K562 (cell line): ENCODE measurements at regions not wholly inside any gene's neighbourhood (a gene's known extent, or its start where the extent isn't known, plus 50 kb on each side); places are given as distances from the start of the nearest gene placed in this dataset.

Experiments
- ATAC-seq: fragments of 200-7000 bp; cut with Tn5 transposase; 3 replicates; pipeline ENCODE4 v1.9.1; 2020; ENCODE audit warnings: moderate library complexity
- BruUV-seq: library from RNA; stranded (reverse); fragments of 400-500 nt; replicated peaks from 2 replicates; lab custom pipeline; 2021; lab: Mats Ljungman, UMichigan
- CTCF ChIA-PET: fragments of 300-600 bp; formaldehyde crosslinking; extraction: SDS; loops from one replicate; lab custom pipeline; 2021; ENCODE audit warnings: low intra/inter-chr PET ratio; lab: Yijun Ruan, JAX
- POLR2A ChIA-PET: fragments of 300-600, 350-650 bp; sonication (Branson Sonifier 250); formaldehyde crosslinking; extraction: SDS; loops from one replicate; lab custom pipeline; 2021; ENCODE audit warnings: antibody characterized with exemption, inconsistent platforms; lab: Yijun Ruan, JAX
- DNase-seq, 4 experiments: peaks; one replicate each; pipeline versions ENCODE4 v3.0.0 to v3.0.0-alpha.2; 2011 to 2018; ENCODE audit warnings: low spot score in 3 of 4, mixed read lengths in 3 of 4; ENCODE audit errors: extremely low read depth in 1 of 4
- FAIRE-seq: peaks from 2 replicates; lab custom pipeline; 2011; peaks lifted over from hg19 to GRCh38; lab: Jason Lieb, UNC
- H2AFZ ChIP-seq: 2 replicates; pipeline ENCODE4 v1.6.0; 2011; ENCODE audit warnings: low read depth, low read length, control low read depth, inconsistent platforms
- H3K27ac ChIP-seq: fragments of 200-600 bp; 3 replicates; pipeline ENCODE4 v1.8.0; 2011; ENCODE audit warnings: low read depth, mild to moderate bottlenecking, control low read depth, inconsistent platforms, low read length, moderate library complexity, mixed read lengths; ENCODE audit errors: extremely low read depth
- H3K27me3 ChIP-seq, 2 experiments: fragments of 300-600 bp in 1 of 2; 2 replicates in 1 of 2; 3 replicates in 1 of 2; pipeline versions ENCODE4 v1.6.0 to v1.8.0; 2011; ENCODE audit warnings: inconsistent platforms in 2 of 2, low read length in 2 of 2, mild to moderate bottlenecking in 1 of 2, mixed read lengths in 1 of 2, moderate library complexity in 1 of 2; ENCODE audit not compliant: control insufficient read depth in 2 of 2, insufficient read depth in 2 of 2
- H3K36me3 ChIP-seq: fragments of 300-600 bp; 3 replicates; pipeline ENCODE4 v1.8.0; 2011; ENCODE audit warnings: mild to moderate bottlenecking, low read length, inconsistent platforms; ENCODE audit not compliant: control insufficient read depth, insufficient read depth
- H3K4me1 ChIP-seq, 2 experiments: fragments of 200-600 bp in 1 of 2; replicated peaks in 1 of 2; 2 replicates in 1 of 2; 3 replicates in 1 of 2; pipeline versions ENCODE4 v1.5.1 to v1.8.0; 2011; ENCODE audit warnings: inconsistent platforms in 2 of 2, low read length in 2 of 2, mild to moderate bottlenecking in 1 of 2, mixed read lengths in 1 of 2, moderate library complexity in 1 of 2; ENCODE audit not compliant: control insufficient read depth in 2 of 2, insufficient read depth in 2 of 2
- H3K4me2 ChIP-seq: 2 replicates; pipeline ENCODE4 v1.6.1; 2011; ENCODE audit warnings: low read length, control low read depth, inconsistent platforms, mixed read lengths; ENCODE audit not compliant: insufficient read depth
- H3K4me3 ChIP-seq: fragments of 200-600 bp; sonication (generic), shearing (Covaris generic); 2 replicates; pipeline ENCODE4 v1.5.1; 2016; ENCODE audit warnings: control low read depth, inconsistent platforms
- H3K79me2 ChIP-seq: fragments of 200-600 bp; 3 replicates; pipeline ENCODE4 v1.8.0; 2011; ENCODE audit warnings: low read length, inconsistent platforms; ENCODE audit not compliant: control insufficient read depth, insufficient read depth
- H3K9ac ChIP-seq, 2 experiments: 2 replicates each; pipeline versions ENCODE4 v1.6.0 to v1.6.1; 2011; ENCODE audit warnings: low read depth in 2 of 2, low read length in 2 of 2, control low read depth in 1 of 2, inconsistent platforms in 1 of 2, mild to moderate bottlenecking in 1 of 2, mixed read lengths in 1 of 2; ENCODE audit not compliant: insufficient read depth in 1 of 2
- H3K9me1 ChIP-seq: one replicate; pipeline ENCODE4 v1.6.0; 2011; ENCODE audit warnings: inconsistent platforms, mild to moderate bottlenecking, low read length, moderate library complexity; ENCODE audit not compliant: control insufficient read depth, insufficient read depth
- H3K9me3 ChIP-seq: replicated peaks from 2 replicates; pipeline ENCODE4 v1.5.1; 2011; ENCODE audit warnings: low read depth, low read length, inconsistent platforms; ENCODE audit not compliant: control insufficient read depth, insufficient read depth
- H4K20me1 ChIP-seq: replicated peaks from 2 replicates; pipeline ENCODE4 v1.6.1; 2011; ENCODE audit warnings: low read length, inconsistent platforms, mixed read lengths; ENCODE audit not compliant: control insufficient read depth, insufficient read depth
- C11orf30 ChIP-seq: fragments of 450-650 bp; IDR thresholded peaks from 2 replicates; pipeline ENCODE4 v1.6.1; 2016; ENCODE audit warnings: low read depth, mild to moderate bottlenecking
- FOXJ2 ChIP-seq: fragments of 200-800 bp; sonication (Bioruptor generic); IDR thresholded peaks from 2 replicates; pipeline ENCODE4 v1.6.1; 2016; ENCODE audit warnings: missing genetic modification characterization, missing compliant biosample characterization
- HMG20A ChIP-seq: fragments of 450-650 bp; formaldehyde crosslinking; conservative IDR thresholded peaks from 2 replicates; pipeline ENCODE4 v1.4.0; 2020; ENCODE audit warnings: mild to moderate bottlenecking, mixed read lengths
- KAT7 ChIP-seq: sonication (generic); formaldehyde crosslinking; IDR thresholded peaks from 2 replicates; pipeline ENCODE4 v1.8.0; 2022; ENCODE audit warnings: missing genetic modification reagents, mild to moderate bottlenecking, borderline replicate concordance
- NR4A1 ChIP-seq, 2 experiments: fragments of 250-450 bp in 1 of 2; fragments of 450-650 bp in 1 of 2; sonication (Bioruptor Pico) in 1 of 2; IDR thresholded peaks; 2 replicates each; pipeline versions ENCODE4 v1.4.0 to v1.6.1; 2016 to 2020; ENCODE audit warnings: mild to moderate bottlenecking in 2 of 2, missing compliant biosample characterization in 1 of 2, missing genetic modification characterization in 1 of 2, moderate library complexity in 1 of 2
- POU5F1 ChIP-seq: fragments of 150-350 bp; IDR thresholded peaks from 2 replicates; pipeline ENCODE4 v1.6.1; 2014; ENCODE audit warnings: borderline replicate concordance, low read length, low read depth, mild to moderate bottlenecking; ENCODE audit not compliant: partially characterized antibody
- RUNX1 ChIP-seq: sonication (generic); IDR thresholded peaks from 2 replicates; pipeline ENCODE4 v1.6.1; 2016; ENCODE audit warnings: antibody characterized with exemption, low read depth
- SAFB ChIP-seq: fragments of 200-400 bp; formaldehyde crosslinking; IDR thresholded peaks from 2 replicates; pipeline ENCODE4 v1.6.1; 2017; ENCODE audit warnings: low read depth, low read length, borderline replicate concordance
- TARDBP ChIP-seq: fragments of 450-650 bp; IDR thresholded peaks from 2 replicates; pipeline ENCODE4 v1.6.1; 2016
- ZNF140 ChIP-seq: fragments of 250-450 bp; sonication (Bioruptor Pico); IDR thresholded peaks from 2 replicates; pipeline ENCODE4 v1.8.0; 2021; ENCODE audit warnings: moderate library complexity, mild to moderate bottlenecking, inconsistent platforms
- WGBS: fragments of 100-300 bp; shearing (Covaris generic); methylation state at CpG from one replicate; pipeline ENCODE4 v1.1.6; 2016; ENCODE audit warnings: low coverage, mixed read lengths; ENCODE audit not compliant: insufficient coverage; ENCODE audit errors: missing lambda C conversion rate; 5-methylcytosine and 5-hydroxymethylcytosine counted together
- in situ Hi-C: fragments of 300-500 bp; cut with MboI; formaldehyde crosslinking; loops from 4 replicates; pipeline ENCODE4 v1.15.0; 2018; ENCODE audit warnings: inconsistent platforms, mixed read lengths
- intact Hi-C: fragments of 100-400 bp; cut with micrococcal nuclease; formaldehyde crosslinking; loops from 2 replicates; pipeline ENCODE4 v1.14.2; 2022
- TF ChIP-seq, protein P1 (sequence below): sonication (generic); formaldehyde crosslinking; IDR thresholded peaks from 2 replicates; pipeline ENCODE4 v1.8.0; 2022; ENCODE audit warnings: mild to moderate bottlenecking, missing genetic modification reagents
- TF ChIP-seq, protein P2 (sequence below): IDR thresholded peaks from 2 replicates; pipeline ENCODE4 v1.6.1; 2016; ENCODE audit warnings: missing genetic modification characterization, missing compliant biosample characterization
- TF ChIP-seq, protein P3 (sequence below): sonication (generic); formaldehyde crosslinking; IDR thresholded peaks from 2 replicates; pipeline ENCODE4 v1.8.0; 2022; ENCODE audit warnings: mild to moderate bottlenecking, missing genetic modification reagents
- TF ChIP-seq, protein P4 (sequence below): fragments of 250-450 bp; sonication (Bioruptor Pico); IDR thresholded peaks from 2 replicates; pipeline ENCODE4 v1.4.0; 2020; ENCODE audit warnings: mild to moderate bottlenecking, moderate library complexity, borderline replicate concordance

DNA sequence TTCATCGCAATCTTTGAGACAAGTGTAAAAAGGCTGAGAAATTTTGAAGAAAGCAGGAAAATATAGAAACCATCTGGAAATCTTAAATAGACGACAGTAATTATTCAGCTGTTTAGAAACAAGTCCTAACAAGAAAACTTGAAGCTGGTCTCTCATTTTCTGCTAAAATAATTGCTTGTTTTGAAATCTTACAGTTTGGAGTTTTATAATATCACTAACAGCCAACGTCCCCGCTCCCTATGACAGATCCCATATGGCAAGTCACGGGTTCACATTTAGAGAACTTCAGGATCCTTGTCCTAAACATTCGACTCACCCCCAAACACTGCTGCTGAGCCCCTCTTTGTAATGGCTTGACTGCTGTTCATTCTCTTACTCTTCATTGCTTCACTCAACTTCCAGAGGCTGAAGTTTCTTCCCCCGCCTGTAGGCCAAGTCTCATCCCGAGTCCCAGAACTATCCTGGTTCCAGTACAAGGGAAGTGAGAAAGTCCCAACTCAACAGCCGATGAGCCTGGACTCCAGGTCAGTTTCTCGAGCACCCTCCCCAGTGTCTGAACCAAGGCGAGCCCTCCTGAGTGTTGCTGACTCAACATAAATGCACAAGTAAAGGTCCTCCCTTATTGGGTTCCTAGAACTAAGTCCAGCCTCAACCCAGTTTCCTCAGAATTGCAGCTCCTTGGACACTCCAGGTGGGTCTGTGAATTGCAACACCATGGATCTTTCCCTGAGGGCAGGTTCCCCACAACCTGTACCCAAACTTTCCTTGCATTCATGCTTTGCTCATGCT is 93.4 kb upstream of the BACE2 start (continued):
- TF ChIP-seq SAFB (no peak), C11orf30 (peak; percentile 72), FOXJ2 (no peak)
- TF ChIP-seq, all 486 proteins: peak for 5

DNA sequence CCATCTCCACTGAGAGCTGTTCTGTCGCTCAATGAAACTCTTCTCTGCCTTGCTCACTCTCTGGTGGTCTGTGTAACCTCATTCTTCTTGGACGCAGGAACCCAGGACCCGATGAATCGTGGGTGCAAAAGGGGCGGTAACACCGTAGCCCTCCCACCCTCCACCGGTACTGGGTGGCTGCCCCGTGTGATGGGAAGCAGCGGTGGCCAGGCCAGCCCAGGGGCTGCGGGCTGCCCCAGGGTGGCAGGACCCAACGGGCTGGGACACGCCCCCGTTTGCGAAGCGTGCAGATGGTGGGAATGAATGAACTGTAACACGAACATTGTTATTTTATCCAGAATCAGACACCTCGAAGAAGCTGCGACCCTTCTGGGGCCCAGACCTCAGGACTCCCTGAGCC is 92.3 kb upstream of the BACE2 start:
- Histone ChIP-seq H3K27ac (no peak overlapping the region), H3K79me2 (no peaks in the 10 kb centered on the region), H4K20me1 (no peaks in the 10 kb centered on the region), H3K9ac (no peak overlapping the region), H3K27me3 (peaks cover 0 to 6% of the 10 kb centered on the region in 2 experiments; a peak in 1 of 5 replicates), H3K4me2 (no peak overlapping the region), H3K4me1 (peaks cover 0 to 3% of the 10 kb centered on the region in 2 experiments; a peak in 1 of 5 replicates), H2AFZ (no peak overlapping the region), H3K36me3 (no peaks in the 10 kb centered on the region), H3K9me3 (no peaks in the 10 kb centered on the region), H3K4me3 (no peak overlapping the region), H3K9me1 (no peaks in the 10 kb centered on the region)
- DNase-seq (no peak), FAIRE-seq (no peak), ATAC-seq (no peak)
- no TSS peak for BruUV-seq
- POLR2A ChIA-PET: no interaction called here
- CTCF ChIA-PET: no interaction called here
- WGBS: 0% methylated on average over 18 of the region's 18 CpGs
- in situ Hi-C loops (no loop called here), intact Hi-C loops (no loop called here)
- TF ChIP-seq, protein P1, sequence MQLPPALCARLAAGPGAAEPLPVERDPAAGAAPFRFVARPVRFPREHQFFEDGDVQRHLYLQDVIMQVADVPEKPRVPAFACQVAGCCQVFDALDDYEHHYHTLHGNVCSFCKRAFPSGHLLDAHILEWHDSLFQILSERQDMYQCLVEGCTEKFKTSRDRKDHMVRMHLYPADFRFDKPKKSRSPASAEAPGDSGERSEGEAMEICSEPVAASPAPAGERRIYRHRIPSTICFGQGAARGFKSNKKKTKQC (CRISPR knock-in tag): no peak
- TF ChIP-seq, protein P2, sequence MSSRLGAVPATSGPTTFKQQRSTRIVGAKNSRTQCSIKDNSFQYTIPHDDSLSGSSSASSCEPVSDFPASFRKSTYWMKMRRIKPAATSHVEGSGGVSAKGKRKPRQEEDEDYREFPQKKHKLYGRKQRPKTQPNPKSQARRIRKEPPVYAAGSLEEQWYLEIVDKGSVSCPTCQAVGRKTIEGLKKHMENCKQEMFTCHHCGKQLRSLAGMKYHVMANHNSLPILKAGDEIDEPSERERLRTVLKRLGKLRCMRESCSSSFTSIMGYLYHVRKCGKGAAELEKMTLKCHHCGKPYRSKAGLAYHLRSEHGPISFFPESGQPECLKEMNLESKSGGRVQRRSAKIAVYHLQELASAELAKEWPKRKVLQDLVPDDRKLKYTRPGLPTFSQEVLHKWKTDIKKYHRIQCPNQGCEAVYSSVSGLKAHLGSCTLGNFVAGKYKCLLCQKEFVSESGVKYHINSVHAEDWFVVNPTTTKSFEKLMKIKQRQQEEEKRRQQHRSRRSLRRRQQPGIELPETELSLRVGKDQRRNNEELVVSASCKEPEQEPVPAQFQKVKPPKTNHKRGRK (tag): no peak
- TF ChIP-seq ZNF140 (CRISPR knock-in tag): no peak
- TF ChIP-seq, protein P3, sequence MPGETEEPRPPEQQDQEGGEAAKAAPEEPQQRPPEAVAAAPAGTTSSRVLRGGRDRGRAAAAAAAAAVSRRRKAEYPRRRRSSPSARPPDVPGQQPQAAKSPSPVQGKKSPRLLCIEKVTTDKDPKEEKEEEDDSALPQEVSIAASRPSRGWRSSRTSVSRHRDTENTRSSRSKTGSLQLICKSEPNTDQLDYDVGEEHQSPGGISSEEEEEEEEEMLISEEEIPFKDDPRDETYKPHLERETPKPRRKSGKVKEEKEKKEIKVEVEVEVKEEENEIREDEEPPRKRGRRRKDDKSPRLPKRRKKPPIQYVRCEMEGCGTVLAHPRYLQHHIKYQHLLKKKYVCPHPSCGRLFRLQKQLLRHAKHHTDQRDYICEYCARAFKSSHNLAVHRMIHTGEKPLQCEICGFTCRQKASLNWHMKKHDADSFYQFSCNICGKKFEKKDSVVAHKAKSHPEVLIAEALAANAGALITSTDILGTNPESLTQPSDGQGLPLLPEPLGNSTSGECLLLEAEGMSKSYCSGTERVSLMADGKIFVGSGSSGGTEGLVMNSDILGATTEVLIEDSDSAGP (CRISPR knock-in tag): no peak
- TF ChIP-seq POU5F1: no peak
- TF ChIP-seq TARDBP: no peak
- TF ChIP-seq HMG20A (CRISPR knock-in tag): no peak
- TF ChIP-seq, protein P4, sequence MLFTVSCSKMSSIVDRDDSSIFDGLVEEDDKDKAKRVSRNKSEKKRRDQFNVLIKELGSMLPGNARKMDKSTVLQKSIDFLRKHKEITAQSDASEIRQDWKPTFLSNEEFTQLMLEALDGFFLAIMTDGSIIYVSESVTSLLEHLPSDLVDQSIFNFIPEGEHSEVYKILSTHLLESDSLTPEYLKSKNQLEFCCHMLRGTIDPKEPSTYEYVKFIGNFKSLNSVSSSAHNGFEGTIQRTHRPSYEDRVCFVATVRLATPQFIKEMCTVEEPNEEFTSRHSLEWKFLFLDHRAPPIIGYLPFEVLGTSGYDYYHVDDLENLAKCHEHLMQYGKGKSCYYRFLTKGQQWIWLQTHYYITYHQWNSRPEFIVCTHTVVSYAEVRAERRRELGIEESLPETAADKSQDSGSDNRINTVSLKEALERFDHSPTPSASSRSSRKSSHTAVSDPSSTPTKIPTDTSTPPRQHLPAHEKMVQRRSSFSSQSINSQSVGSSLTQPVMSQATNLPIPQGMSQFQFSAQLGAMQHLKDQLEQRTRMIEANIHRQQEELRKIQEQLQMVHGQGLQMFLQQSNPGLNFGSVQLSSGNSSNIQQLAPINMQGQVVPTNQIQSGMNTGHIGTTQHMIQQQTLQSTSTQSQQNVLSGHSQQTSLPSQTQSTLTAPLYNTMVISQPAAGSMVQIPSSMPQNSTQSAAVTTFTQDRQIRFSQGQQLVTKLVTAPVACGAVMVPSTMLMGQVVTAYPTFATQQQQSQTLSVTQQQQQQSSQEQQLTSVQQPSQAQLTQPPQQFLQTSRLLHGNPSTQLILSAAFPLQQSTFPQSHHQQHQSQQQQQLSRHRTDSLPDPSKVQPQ (CRISPR knock-in tag): no peak
- TF ChIP-seq RUNX1: no peak
- TF ChIP-seq KAT7 (CRISPR knock-in tag): no peak
- TF ChIP-seq NR4A1 (CRISPR knock-in tag; IDR thresholded peaks at IDR 0.05): no peak
- TF ChIP-seq NR4A1 (tag; IDR thresholded peaks at IDR 0.05): no peak
